ENCODE measurements at regions not wholly inside any gene's neighbourhood (a gene's known extent, or its start where the extent isn't known, plus 50 kb on each side); places are given as distances from the start of the nearest gene placed in this dataset.

GRCh38 chr2:155442755-155443372, 744.4 kb downstream of the KCNJ3 start:
- H3K36me3 ChIP-seq (ENCODE audit: control insufficient read depth, insufficient read depth, low read length): no peaks in the 10 kb centered on the region
- DNase-seq: no peak
- dilution Hi-C loops (cut with HindIII; ENCODE audit: low sequenced_read_pairs, unreplicated experiment) (no loop called here), in situ Hi-C loops (cut with MboI; ENCODE audit: low sequenced_read_pairs) (no loop called here), intact Hi-C loops (cut with micrococcal nuclease) (no loop called here)
- ChIA-PET CTCF (no interaction called here), POLR2A (ENCODE audit: unreplicated experiment) (no interaction called here)
- no peaks in the 10 kb centered on the region for H3K79me1 ChIP-seq (ENCODE audit: low read depth in 1 of 2, low read length in 2 of 2)
- no peak overlapping the region for H3K27ac ChIP-seq (ENCODE audit: insufficient read depth, low read length)
- H3K4me1 ChIP-seq (ENCODE audit: control insufficient read depth, insufficient read depth, low read length): no peaks in the 10 kb centered on the region
- BruUV-seq (replicated peaks): no TSS peak
- H2BK120ac ChIP-seq (ENCODE audit: low read depth, low read length): no peak overlapping the region
- H4K20me1 ChIP-seq (ENCODE audit: insufficient read depth, low read length): no peaks in the 10 kb centered on the region
- no peak overlapping the region for H4K5ac ChIP-seq (ENCODE audit: low read depth, low read length)
- H3K56ac ChIP-seq (ENCODE audit: extremely low read depth, insufficient read depth, low read length): no peak overlapping the region
- H3K23ac ChIP-seq (ENCODE audit: low read depth, low read length): no peak overlapping the region
- ATAC-seq (ENCODE audit: low read depth): no peak
- H3K18ac ChIP-seq (ENCODE audit: low read depth, low read length): no peak overlapping the region
- H2BK5ac ChIP-seq (ENCODE audit: low read depth, low read length, poor library complexity, severe bottlenecking): no peak overlapping the region
- H2AK9ac ChIP-seq (replicated peaks; ENCODE audit: low read depth, low read length, poor library complexity): no peak overlapping the region
- H4K91ac ChIP-seq (ENCODE audit: insufficient read depth, low read depth, low read length): no peak overlapping the region
- no peaks in the 10 kb centered on the region for H3K27me3 ChIP-seq (ENCODE audit: control insufficient read depth, insufficient read depth, low read length)
- H2BK15ac ChIP-seq (ENCODE audit: low read depth, low read length): no peak overlapping the region
- no peak overlapping the region for H2AK5ac ChIP-seq (ENCODE audit: low read depth, low read length)
- WGBS, 2 experiments (ENCODE audit: extremely low coverage in 2 of 2, insufficient read length in 1 of 2): 40% methylated on average over 1 of the region's 2 CpGs; no CpG with 5 or more reads in 1 of the 2 experiments
- H3K14ac ChIP-seq (replicated peaks; ENCODE audit: low read depth, low read length): no peak overlapping the region
- H2BK20ac ChIP-seq (ENCODE audit: low read depth, low read length): no peak overlapping the region
- no peak overlapping the region for H4K8ac ChIP-seq (ENCODE audit: low read depth in 2 of 2, low read length in 2 of 2)
- no peak overlapping the region for H3K9ac ChIP-seq (ENCODE audit: low read depth, low read length)
- TF ChIP-seq USF2 (IDR thresholded peaks at IDR 0.05; ENCODE audit: low read depth, low read length) (no peak), CHD1 (IDR thresholded peaks at IDR 0.05; ENCODE audit: low read depth, low read length) (no peak), NFE2L2 (IDR thresholded peaks at IDR 0.05; ENCODE audit: low read depth, low read length) (no peak), SMC3 (IDR thresholded peaks at IDR 0.05; ENCODE audit: low read depth, low read length) (no peak), RFX5 (IDR thresholded peaks at IDR 0.05; ENCODE audit: low read depth, low read length) (no peak)
- no peak overlapping the region for H3K4me2 ChIP-seq (ENCODE audit: low read depth, low read length)
- H3K4ac ChIP-seq (ENCODE audit: low read depth, low read length): no peak overlapping the region
- no peak overlapping the region for H3K4me3 ChIP-seq (ENCODE audit: insufficient read depth, low read depth, low read length)
- H2AFZ ChIP-seq (replicated peaks; ENCODE audit: low read length, poor library complexity): no peak overlapping the region
- no peaks in the 10 kb centered on the region for H3K9me3 ChIP-seq (ENCODE audit: control insufficient read depth, insufficient read depth, low read length)
- H3K9me1 ChIP-seq (ENCODE audit: insufficient read depth, low read length): no peaks in the 10 kb centered on the region

All from IMR-90 (cell line).